ENCODE measurements at regions not wholly inside any gene's neighbourhood (a gene's known extent, or its start where the extent isn't known, plus 50 kb on each side); places are given as distances from the start of the nearest gene placed in this dataset.

GRCh38 chr4:97500423-97500822 is 642.9 kb downstream of the STPG2 start:
- Histone ChIP-seq H3K27ac (ENCODE audit: insufficient read depth, low read length) (no peak overlapping the region), H2BK15ac (ENCODE audit: low read depth, low read length) (no peak overlapping the region), H3K4ac (ENCODE audit: low read depth, low read length) (no peak overlapping the region), H2AK5ac (ENCODE audit: low read depth, low read length) (no peak overlapping the region), H4K5ac (ENCODE audit: low read depth, low read length) (no peak overlapping the region), H4K91ac (ENCODE audit: insufficient read depth, low read depth, low read length) (no peak overlapping the region), H3K9ac (ENCODE audit: low read depth, low read length) (no peak overlapping the region), H3K4me1 (ENCODE audit: control insufficient read depth, insufficient read depth, low read length) (no peaks in the 10 kb centered on the region), H2AFZ (replicated peaks; ENCODE audit: low read length, poor library complexity) (no peak overlapping the region), H3K14ac (replicated peaks; ENCODE audit: low read depth, low read length) (no peak overlapping the region), H2BK20ac (ENCODE audit: low read depth, low read length) (no peak overlapping the region), H3K4me3 (ENCODE audit: insufficient read depth, low read depth, low read length) (no peak overlapping the region), H3K18ac (ENCODE audit: low read depth, low read length) (no peak overlapping the region), H4K20me1 (ENCODE audit: insufficient read depth, low read length) (no peaks in the 10 kb centered on the region), H3K9me3 (ENCODE audit: control insufficient read depth, insufficient read depth, low read length) (no peaks in the 10 kb centered on the region; the same call in none of the 2 replicates), H3K27me3 (ENCODE audit: control insufficient read depth, insufficient read depth, low read length) (no peaks in the 10 kb centered on the region), H4K8ac (ENCODE audit: low read depth in 2 of 2, low read length in 2 of 2) (no peak overlapping the region), H3K79me1 (ENCODE audit: low read depth in 1 of 2, low read length in 2 of 2) (no peaks in the 10 kb centered on the region), H3K9me1 (ENCODE audit: insufficient read depth, low read length) (no peaks in the 10 kb centered on the region), H3K4me2 (ENCODE audit: low read depth, low read length) (no peak overlapping the region), H3K36me3 (ENCODE audit: control insufficient read depth, insufficient read depth, low read length) (no peaks in the 10 kb centered on the region), H3K23ac (ENCODE audit: low read depth, low read length) (no peak overlapping the region), H2AK9ac (replicated peaks; ENCODE audit: low read depth, low read length, poor library complexity) (no peak overlapping the region), H3K56ac (ENCODE audit: extremely low read depth, insufficient read depth, low read length) (no peak overlapping the region), H2BK120ac (ENCODE audit: low read depth, low read length) (no peak overlapping the region), H2BK5ac (ENCODE audit: low read depth, low read length, poor library complexity, severe bottlenecking) (no peak overlapping the region)
- POLR2A ChIA-PET (ENCODE audit: unreplicated experiment) = no interaction called here
- TF ChIP-seq MAZ (IDR thresholded peaks at IDR 0.05; ENCODE audit: borderline replicate concordance, low read depth, low read length) (no peak), NFE2L2 (IDR thresholded peaks at IDR 0.05; ENCODE audit: low read depth, low read length) (no peak), USF2 (IDR thresholded peaks at IDR 0.05; ENCODE audit: low read depth, low read length) (no peak), RAD21 (IDR thresholded peaks at IDR 0.05; ENCODE audit: low read length) (no peak), ELK1 (IDR thresholded peaks at IDR 0.05; ENCODE audit: borderline replicate concordance, low read depth, low read length) (no peak), SMC3 (IDR thresholded peaks at IDR 0.05; ENCODE audit: low read depth, low read length) (no peak), RFX5 (IDR thresholded peaks at IDR 0.05; ENCODE audit: low read depth, low read length) (no peak)
- dilution Hi-C loops (cut with HindIII; ENCODE audit: low sequenced_read_pairs, unreplicated experiment) (no loop called here), in situ Hi-C loops (cut with MboI; ENCODE audit: low sequenced_read_pairs) (no loop called here), intact Hi-C loops (cut with micrococcal nuclease) (no loop called here)
- ATAC-seq (ENCODE audit: low read depth) (no peak), DNase-seq (no peak)
- CTCF ChIA-PET = no interaction called here
- 60% methylated on average over 1 of the region's 2 CpGs; no CpG with 5 or more reads in 1 of the 2 experiments for WGBS, 2 experiments (ENCODE audit: extremely low coverage in 2 of 2, insufficient read length in 1 of 2)
- no TSS peak for BruUV-seq (replicated peaks)
